HL-60/S4 treated with phorbol 12-myristate 13-acetate at 8.2 ng/mL for 4 days and 3 days (cell line): ENCODE measurements at regions not wholly inside any gene's neighbourhood (a gene's known extent, or its start where the extent isn't known, plus 50 kb on each side); places are given as distances from the start of the nearest gene placed in this dataset.
"Not testable (repeated sequence)": the region's sequence is repeated elsewhere in the genome, so short reads cannot be mapped to it uniquely, and the experiment has no call there.

Experiments used
- in situ Hi-C: fragments of 300-500 bp; cut with MboI; formaldehyde crosslinking; loops from 2 replicates; pipeline ENCODE4 v1.15.0; 2022; ENCODE audit warnings: low sequenced_read_pairs

DNA sequence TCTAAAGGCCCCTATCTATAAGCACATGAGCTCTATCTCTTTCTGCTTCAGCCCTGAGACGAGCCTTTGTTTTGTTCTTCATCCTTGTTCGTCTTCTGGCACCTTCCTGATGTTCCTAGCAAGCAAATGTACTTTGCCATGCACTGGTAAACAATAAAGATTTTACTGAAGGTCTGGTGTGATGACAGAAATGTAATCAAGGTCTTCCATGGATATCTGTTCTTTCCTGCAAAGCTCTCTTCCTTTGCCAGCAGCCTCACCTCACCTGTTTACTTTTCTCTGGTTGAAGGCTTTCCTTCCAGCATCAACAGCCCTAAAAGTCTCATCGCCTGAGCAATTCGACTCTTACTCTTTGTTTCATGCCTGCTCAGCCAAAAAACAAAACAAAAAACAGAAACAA lies 330.3 kb downstream of the PCNX1 start:
- in situ Hi-C loops = no loop called here

DNA sequence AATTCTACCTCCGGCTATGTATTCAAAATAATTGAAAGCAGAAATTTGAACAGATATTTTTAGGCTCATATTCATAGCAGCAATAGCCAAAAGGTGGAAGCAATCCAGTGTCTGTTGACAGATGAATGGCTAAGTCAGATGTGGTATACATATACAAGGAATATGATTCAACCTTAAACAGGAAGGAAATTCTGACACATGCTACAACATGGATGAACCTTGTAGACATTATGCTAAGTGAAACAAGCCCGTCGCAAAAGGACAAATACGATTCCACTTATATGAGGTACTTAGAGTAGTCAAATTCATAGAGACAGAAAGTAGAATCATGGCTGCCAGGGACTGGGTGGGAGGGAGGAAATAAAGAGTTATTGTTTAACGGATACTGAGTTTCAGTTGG lies 331.6 kb downstream of the PCNX1 start:
- in situ Hi-C loops = no loop called here

DNA sequence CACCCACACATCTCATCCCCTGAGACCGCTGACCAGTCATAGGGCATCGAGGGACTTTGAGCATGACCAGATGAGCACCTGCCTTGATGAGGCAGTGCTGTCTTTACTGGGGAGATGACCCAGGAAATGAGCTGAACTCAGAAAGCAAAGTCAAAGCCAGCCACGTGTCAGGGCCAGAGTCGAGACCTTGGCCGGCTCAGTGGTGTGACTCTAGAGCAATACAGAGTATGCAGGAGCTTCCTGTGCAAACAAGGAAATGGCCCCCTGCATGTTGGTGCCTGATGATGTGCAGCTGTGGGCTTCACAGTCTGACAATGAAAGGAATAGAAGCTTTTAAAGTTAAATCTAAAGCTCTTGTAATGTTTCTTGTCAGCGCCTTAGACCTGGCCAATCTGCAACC lies 332.9 kb downstream of the PCNX1 start:
- in situ Hi-C loops = no loop called here

DNA sequence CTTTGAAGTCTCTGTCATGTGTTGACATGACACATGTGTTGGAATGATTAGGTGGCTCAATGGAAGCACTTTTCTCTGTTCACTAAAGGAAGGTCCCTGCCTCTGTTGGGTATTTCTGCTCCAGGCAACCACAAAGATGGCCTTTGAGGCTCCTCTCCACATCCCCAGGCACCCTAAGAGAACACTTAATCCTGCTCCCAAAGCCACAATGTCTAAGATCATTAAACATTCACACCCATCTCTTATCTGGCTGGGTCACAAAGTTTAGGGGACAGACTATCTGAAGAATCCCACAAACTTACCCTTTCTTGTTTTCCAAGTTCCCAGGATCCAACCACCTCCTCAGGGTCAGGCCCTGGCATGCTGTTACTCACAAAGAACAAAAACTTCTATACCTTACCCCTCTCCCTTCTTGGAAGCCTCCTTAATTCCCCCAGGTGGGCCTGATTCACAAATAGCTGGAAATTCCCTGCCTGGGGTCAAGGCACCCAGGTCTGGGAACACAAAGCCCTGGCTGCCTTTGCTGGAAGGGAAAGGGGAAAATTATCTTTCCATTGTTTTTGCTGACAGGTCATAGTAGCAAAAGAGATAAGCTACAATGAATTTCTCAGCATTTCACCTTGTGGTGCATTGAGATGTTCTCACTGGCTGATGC lies 333.7 kb downstream of the PCNX1 start:
- in situ Hi-C loops = no loop called here

DNA sequence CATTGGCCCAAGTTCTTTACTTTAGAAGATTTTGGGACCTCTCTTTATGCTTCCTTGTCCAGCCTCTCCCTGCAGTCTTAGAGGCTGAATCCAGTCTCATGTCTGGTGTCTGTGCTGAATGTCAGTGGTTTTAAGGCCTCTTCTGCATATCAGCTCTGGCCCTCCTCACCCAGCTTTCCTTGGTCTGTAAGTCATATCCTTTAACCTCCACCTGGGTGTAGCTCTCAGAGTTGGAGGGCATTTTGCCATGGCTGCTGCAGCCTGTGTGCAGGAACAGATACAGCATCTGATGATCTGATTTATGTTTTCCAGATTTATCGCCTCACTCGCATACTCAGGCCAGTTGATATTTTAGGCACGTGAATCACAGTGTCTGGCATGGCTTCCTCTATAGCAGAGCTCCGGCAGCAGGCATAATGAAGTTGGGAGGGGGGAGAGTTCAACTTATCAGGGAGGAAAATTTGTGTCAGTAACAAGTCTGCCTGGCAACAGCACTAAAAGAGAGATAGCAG lies 335.0 kb downstream of the PCNX1 start:
- in situ Hi-C loops = no loop called here

DNA sequence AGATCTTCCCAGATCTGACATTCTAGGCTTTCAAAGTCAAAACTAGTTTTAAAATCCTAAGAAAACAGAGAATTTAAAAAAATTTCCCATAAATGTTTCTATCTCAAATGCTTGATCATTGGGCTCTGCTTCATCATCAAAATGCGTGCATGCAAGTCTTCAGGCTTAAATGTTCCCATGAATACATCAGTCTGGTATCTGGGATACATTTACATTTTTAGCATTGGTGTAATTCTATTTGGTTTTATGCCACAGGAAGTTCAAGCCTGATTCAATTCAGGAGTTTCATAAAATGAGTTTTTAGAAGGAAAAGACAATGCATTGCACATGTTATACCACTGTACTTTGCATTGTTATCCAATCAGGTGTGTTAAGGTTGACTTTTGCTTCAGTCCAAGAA lies 336.4 kb downstream of the PCNX1 start:
- in situ Hi-C loops = no loop called here

DNA sequence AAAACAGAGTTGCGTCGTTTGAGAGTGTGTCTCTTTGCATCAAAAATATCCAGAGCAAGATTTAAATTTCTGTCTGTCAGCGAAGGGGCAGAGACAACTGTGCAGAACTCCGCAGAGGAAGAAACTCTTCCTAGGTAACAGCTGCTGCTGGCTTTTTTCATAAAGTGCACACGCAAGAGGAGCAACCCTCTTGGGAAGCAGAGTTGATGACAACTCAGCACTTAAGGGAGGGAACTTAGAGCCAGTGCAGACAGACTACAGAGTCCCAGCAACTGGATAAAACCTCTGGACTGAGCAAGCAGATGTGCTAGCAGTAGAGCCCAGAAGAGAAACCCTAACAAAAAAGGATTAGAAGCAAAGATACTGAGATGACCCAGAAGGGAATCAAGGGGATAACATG lies 337.1 kb downstream of the PCNX1 start:
- in situ Hi-C loops = no loop called here

DNA sequence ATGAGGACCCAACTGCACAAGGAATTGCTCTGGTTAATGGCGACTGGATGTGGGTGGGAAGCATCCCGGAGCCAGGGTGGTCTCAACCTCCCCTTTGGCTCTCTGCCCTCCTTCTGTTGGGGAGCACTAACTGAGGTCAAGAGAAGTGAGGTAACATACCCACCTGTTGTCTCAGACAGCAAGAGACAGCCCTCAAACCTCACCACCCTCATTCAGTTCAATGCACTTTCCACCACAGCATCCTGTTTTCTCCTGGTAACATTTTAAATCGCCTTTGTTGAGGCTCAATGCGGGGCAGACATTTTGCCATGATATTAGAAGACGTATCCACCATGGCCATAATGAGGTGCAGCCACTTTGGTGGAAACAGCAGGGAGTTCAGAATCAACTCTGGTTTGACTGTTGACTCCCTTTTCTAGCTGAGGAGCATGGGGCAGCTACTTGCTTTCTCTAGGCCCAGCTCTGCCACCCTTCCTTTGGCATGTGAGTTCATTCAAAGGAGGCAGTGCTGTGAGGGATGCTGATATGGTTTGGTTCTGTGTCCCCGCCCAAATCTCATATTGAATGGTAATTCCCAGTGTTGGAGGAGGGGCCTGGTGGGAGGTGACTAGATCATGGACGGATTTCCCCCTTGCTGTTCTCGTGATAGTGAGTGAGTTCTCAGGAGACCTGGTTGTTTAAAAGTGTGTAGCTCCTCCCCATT lies 338.6 kb downstream of the PCNX1 start:
- in situ Hi-C loops = no loop called here

DNA sequence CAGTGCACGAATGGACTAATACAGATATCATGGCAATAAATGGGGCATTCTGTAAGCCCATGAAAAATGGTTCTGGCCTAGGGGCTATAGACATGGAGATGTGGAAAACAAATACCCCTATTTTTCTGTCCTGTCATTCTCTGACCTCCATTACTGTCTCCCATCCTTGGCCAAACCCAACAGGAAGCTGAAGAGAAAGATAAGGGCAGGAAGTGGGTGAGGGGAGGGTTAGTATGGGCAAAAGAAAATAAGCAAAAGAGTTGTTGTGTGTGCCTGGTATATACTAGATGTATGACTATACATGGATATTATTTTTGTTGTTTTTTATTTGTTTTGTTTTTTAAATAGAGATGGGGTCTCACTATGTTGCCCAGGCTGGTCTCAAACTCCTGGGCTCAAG lies 339.3 kb downstream of the PCNX1 start:
- in situ Hi-C loops = no loop called here

DNA sequence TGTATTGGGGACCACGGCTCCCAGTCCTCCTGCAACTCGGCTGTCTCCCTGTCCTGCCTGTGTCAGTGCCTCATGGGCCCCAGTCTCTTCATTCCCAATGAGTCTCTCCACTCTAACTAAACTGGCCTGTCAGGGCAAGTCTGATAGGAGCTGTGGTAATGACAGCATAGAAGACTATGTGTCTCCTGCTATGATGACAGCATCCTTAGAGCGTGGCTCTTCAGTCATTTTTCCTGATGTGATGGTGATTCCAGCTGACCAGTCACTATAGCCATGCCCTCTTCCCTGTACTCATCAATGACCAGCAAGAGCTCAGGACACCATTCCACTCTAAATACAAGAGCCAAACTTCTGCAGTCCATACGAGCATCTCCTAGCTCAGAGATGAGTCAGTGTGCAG lies 339.8 kb downstream of the PCNX1 start:
- in situ Hi-C loops = no loop called here

DNA sequence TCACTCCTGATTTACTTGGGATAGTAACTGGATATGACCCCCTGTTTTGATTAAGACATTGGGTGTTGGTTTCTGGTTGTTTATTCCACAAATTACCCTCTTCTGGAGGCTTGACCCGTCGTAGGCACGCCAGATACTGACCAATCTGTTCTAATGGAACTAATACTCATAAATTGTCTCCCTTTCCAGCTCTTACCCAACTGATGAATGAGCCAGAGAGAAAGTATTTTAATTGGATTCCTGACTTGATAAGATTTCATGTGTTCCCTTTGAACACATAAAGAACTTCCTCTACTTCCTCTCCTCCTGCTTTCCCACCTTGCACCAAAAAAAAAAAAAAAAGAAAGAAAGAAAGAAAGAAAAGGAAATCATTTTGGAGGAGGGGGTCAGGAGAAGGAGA lies 340.9 kb downstream of the PCNX1 start:
- in situ Hi-C loops = no loop called here

DNA sequence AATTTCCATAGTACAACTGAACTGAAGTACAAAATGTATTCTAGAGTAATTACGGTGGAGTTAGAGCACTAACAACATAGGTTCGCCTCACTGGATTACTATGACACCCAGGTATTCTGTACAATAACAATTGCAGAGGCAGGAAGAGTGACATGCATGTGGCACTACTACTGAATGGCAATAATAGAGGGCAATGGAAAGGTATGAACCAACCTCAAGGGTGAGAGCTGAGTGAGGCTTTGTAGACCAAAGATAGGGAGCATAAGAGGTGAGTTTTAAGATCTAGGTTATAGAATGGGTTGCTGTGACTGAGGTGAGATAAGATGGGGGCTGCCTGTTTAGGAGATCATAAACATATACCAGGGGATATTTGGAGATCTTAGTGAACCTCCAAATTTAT lies 343.1 kb downstream of the PCNX1 start:
- in situ Hi-C loops = no loop called here

DNA sequence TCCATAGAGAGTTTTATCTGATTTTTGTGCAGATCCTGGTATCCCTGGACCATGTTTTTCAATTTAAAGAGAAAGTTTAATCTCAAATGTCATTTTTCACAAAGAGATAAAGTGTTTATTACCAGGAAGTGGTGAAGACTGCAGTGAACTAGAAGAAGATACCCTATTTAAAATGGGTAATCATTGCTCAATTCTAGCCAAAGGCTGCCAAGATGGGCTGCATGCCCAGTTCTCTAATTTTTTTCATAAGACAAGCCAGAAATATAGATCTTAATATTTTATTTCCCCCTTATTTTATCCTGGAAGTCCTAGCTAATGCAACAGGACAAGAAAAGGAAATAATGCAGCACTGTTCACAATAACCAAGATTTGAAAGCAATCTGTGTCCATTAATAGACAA lies 343.5 kb downstream of the PCNX1 start:
- in situ Hi-C loops = no loop called here

DNA sequence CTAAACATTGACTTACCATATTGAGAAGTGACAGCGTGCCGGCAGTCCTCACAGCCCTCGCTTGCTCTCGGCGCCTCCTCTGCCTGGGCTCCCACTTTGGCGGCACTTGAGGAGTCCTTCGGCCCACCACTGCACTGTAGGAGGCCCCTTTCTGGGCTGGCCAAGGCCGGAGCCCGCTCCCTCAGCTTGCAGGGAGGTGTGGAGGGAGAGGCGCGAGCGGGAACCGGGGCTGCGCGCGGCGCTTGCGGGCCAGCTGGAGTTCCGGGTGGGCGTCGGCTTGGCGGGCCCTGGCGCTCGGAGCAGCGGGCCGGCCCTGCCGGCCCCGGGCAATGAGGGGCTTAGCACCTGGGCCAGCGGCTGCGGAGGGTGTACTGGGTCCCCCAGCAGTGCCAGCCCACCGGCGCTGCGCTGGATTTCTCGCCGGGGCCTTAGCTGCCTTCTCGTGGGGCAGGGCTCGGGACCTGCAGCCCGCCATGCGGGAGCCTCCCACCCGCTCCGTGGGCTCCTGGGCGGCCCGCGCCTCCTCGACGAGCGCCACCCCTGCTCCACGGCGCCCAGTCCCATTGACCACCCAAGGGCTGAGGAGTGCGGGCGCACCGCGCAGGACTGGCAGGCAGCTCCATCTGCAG lies 346.9 kb downstream of the PCNX1 start:
- in situ Hi-C loops = not testable (repeated sequence)

DNA sequence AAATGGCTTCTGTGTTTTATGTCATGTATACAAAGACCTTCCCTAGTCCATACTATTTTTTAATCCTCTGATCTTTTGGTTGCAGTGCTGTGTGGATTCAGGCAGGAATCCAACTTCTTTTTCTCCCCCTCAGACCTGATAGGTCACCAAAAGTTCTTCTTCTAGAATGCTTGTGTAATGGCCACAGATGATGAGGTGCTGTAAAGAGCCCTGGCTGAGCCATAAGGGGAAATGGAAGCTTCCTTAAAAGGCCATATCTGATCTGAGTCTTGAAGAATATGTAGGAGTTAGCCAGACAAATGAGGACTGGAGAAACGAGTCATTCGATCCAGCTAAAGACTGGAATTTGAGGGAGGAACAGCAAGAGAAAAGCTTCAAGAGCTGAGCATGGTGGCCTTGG lies 353.9 kb downstream of the PCNX1 start:
- in situ Hi-C loops = no loop called here

DNA sequence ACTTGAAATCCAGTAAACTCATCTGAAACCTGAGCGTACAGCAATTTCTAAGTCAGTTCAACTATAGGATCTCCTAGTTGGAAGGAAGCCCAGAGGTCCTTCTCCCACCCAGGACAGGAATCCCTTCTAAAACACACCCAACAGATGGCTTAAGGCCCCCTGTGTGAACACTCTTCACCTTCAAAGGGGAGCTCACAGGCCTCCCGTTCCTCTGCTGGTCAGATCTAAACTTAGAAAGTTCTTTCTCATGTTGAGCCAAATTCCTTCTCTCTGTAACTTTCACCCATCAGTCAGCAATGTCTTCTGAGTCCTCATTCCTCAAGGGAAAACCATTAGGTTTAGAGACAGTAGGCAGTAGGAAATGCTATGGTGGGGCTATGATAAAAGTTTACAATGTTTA lies 355.2 kb downstream of the PCNX1 start:
- in situ Hi-C loops = no loop called here

DNA sequence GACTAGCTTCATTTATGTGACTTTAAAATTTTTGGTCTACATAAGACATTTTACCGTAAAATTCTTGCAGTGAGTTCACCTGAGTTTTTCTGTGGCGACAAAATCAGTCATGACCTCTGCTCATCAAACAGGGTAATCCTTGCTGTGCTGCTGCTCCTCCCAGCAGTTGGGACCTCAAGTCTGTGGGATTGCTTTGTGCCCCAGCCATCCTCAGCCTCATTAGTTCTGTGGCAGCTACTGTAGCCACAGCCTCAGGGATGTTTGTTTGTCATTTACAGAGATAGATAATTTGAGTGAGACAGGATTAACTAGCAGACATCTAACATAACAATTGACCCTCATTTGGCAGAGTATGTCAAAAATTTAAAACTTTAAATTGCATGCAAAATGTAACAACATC lies 357.0 kb downstream of the PCNX1 start:
- in situ Hi-C loops = no loop called here

DNA sequence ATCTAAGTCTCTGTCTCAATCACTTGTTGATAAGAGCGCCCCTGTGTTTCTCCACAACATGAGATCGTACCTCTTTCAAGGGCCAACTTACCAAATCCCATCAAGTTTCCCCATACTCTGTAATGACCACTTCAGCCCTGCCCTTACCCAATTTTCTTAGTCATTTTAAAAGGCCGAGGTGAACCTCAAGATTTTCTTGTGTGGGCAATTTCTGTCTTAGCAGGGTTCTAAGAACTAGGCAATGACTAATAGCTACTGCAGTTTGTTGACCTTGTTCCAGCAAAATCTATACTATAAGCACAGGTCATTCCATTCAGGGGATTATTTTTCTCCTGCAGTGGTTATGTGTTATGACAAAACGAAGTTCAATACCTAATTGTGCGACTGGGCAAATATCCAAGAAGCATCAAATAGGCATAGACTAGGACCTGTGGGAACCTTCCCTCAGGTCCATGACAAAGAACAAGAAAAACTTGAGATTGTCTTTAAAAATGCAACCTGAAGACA lies 359.8 kb downstream of the PCNX1 start:
- in situ Hi-C loops = no loop called here

DNA sequence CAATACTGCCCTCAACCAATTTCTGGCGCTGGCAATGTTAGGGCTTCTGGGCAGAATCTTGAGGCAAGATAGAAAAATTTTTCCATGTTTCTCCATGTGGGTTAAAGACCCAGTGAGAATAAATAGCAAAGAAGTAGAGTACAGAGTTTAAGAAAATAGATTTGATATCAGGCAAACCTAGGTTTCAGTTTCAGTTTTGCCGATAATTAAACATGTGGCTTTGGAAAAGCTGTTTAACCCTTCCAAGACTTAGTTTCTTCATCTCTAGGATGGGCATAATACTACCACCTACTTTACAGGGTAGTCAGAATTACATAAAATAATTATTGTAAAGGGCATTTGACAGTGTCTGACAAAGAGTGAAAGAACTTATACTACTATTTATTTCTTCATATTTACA lies 360.4 kb downstream of the PCNX1 start:
- in situ Hi-C loops = no loop called here

DNA sequence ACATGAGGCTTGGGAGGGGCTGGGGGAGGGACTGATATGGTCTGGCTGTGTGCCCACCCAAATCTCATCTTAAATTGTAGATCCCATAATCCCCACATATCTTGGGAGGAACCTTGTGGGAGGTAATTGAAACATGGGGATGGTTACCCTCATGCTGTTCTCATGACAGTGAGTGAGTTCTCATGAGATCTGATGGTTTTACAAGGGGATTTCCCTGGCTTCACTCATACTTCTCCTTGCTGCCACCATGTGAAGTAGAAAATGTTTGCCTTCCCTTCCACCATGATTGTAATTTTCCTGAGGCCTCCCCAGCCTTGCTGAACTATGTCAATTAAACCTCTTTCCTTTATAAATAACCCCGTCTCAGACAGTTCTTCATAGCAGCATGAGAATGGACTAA lies 362.9 kb downstream of the PCNX1 start:
- in situ Hi-C loops = no loop called here

DNA sequence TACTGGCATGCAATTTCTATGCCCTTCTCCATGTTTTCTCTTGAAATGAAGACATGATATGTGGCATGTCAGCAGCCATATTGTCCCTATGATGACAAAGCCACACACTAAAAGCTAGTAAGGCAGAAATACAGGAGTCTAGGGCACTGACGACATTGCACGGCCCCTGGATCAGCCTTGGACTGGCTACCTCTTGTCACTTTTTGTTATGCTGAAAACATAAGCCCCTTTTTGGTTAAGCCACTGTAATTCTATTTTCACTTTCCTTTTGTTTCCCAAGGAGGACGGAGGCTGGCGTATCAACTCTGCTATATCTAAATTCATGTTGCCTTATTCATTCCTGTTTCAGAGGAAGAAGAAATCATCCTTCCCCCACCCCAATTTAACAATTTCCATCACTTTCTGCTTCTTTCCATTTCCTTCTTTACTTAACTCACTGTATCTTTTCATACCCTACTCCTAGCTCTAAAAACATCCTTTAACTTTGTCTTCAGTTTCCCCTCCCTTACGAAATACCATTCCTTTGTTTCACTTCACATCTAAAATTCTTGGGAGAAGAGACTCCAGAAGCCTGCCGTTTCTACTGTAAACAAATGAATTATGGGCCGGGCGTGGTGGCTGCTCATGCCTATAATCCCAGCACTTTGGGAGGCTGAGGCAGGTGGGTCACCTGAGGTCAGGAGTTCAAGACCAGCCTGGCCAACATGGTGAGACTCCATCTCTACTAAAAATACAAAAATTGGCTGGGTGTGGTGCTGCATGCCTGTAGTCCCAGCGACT lies 364.1 kb downstream of the PCNX1 start:
- in situ Hi-C loops = no loop called here
